Spleen (tissue), 11 donors: ENCODE measurements at regions not wholly inside any gene's neighbourhood (a gene's known extent, or its start where the extent isn't known, plus 50 kb on each side); places are given as distances from the start of the nearest gene placed in this dataset.

ENCODE experiments used
- DNase-seq: peaks from one replicate; pipeline ENCODE4 v3.0.0-alpha.2; 2020
- H3K27ac ChIP-seq, 8 donors: fragments of 200-600 bp; sonication (generic) in 7 of 8; 1 replicate in 4 of 8; 2 replicates in 4 of 8; pipeline versions ENCODE4 v1.5.0 to v1.8.0; 2016 to 2021; ENCODE audit warnings: inconsistent platforms in 4 of 8, mild to moderate bottlenecking in 4 of 8, moderate library complexity in 1 of 8
- H3K27me3 ChIP-seq, 7 donors: fragments of 200-600 bp; sonication (generic) in 6 of 7; replicated peaks in 1 of 7; 1 replicate in 4 of 7; 2 replicates in 3 of 7; pipeline versions ENCODE4 v1.5.0 to v1.8.0; 2016 to 2021; ENCODE audit warnings: inconsistent platforms in 3 of 7, mild to moderate bottlenecking in 1 of 7
- H3K36me3 ChIP-seq, 6 donors: fragments of 200-600 bp; sonication (generic) in 5 of 6; 1 replicate in 4 of 6; 2 replicates in 2 of 6; pipeline versions ENCODE4 v1.5.0 to v1.8.0; 2016 to 2021; ENCODE audit warnings: inconsistent platforms in 2 of 6
- H3K4me1 ChIP-seq, 6 donors: fragments of 200-600 bp; sonication (generic) in 5 of 6; 1 replicate in 3 of 6; 2 replicates in 3 of 6; pipeline versions ENCODE4 v1.5.0 to v1.8.0; 2016 to 2021; ENCODE audit warnings: inconsistent platforms in 3 of 6
- H3K4me3 ChIP-seq, 8 donors: fragments of 200-600 bp; sonication (generic) in 7 of 8; 1 replicate in 4 of 8; 2 replicates in 4 of 8; pipeline versions ENCODE4 v1.5.0 to v1.8.0; 2016 to 2021; ENCODE audit warnings: inconsistent platforms in 4 of 8, mild to moderate bottlenecking in 4 of 8, moderate library complexity in 2 of 8
- H3K9me3 ChIP-seq, 8 donors: fragments of 200-600 bp; sonication (generic) in 7 of 8; 1 replicate in 4 of 8; 2 replicates in 4 of 8; pipeline versions ENCODE4 v1.5.0 to v1.8.0; 2016 to 2021; ENCODE audit warnings: inconsistent platforms in 4 of 8
- CTCF ChIP-seq, 11 experiments: fragments of 200-600 bp in 7 of 11; fragments of 450-650 bp in 4 of 11; sonication (generic) in 4 of 11; IDR thresholded peaks in 8 of 11; conservative IDR thresholded peaks in 3 of 11; 1 replicate in 7 of 11; 2 replicates in 4 of 11; pipeline versions ENCODE4 v1.4.0 to v1.8.0; 2016 to 2021; ENCODE audit warnings: antibody characterized with exemption in 11 of 11, inconsistent platforms in 4 of 11, mild to moderate bottlenecking in 1 of 11
- POLR2A ChIP-seq, 3 donors: fragments of 450-650 bp; IDR thresholded peaks; one replicate each; pipeline ENCODE4 v1.5.1; 2017; ENCODE audit warnings: antibody characterized with exemption in 3 of 3, mild to moderate bottlenecking in 1 of 3
- POLR2AphosphoS5 ChIP-seq, 3 donors: sonication (generic); formaldehyde crosslinking; IDR thresholded peaks; one replicate each; pipeline ENCODE4 v1.5.1; 2017; ENCODE audit warnings: antibody characterized with exemption in 3 of 3
- WGBS, 5 donors: extraction: QIAGEN DNeasy Blood & Tissue Kit in 3 of 5; methylation state at CpG; one replicate each; pipeline versions ENCODE4 v1.1.5 to v1.1.7; 2013 to 2018; 5-methylcytosine and 5-hydroxymethylcytosine counted together
- intact Hi-C: fragments of 100-400 bp; cut with DNase I; formaldehyde crosslinking; loops from one replicate; pipeline ENCODE4 v1.15.0; 2023; ENCODE audit warnings: low total_unique reads
- donor health status: healthy with polysubstance abuse.
- donor health status: DM: no; HTN: no; CAD: no; lungs with moderate emphysema.
- donor health status: DM: no; HTN: no; CAD: no.
- donor health status: Bipolar disorder and iron deficiency.
- donor health status: healthy.
- donor health status: DM: no; HTN: no; CAD: no.
- donor health status: DM: yes; HTN: yes; CAD: no.

GRCh38 chr6:151740820-151741219 lies 66.7 kb upstream of the ESR1 start:
- H3K27me3 ChIP-seq = no peaks in the 10 kb centered on the region
- no peak for TF ChIP-seq POLR2A (IDR thresholded peaks at IDR 0.05)
- no peak for TF ChIP-seq CTCF (IDR thresholded peaks at IDR 0.05 in 8 of 11, conservative IDR thresholded peaks at IDR 0.05 in 3 of 11)
- no peak for TF ChIP-seq POLR2AphosphoS5 (IDR thresholded peaks at IDR 0.05)
- WGBS, 5 donors = 86 to 94% (median 92%) methylated on average over 4 of the region's 4 CpGs
- no peaks in the 10 kb centered on the region for H3K4me1 ChIP-seq
- peaks cover 0 to 1% (median 0%) of the 10 kb centered on the region in 8 donors for H3K9me3 ChIP-seq
- no peak for DNase-seq
- intact Hi-C loops = no loop called here
- H3K4me3 ChIP-seq = no peak overlapping the region
- no peak overlapping the region for H3K27ac ChIP-seq
- H3K36me3 ChIP-seq = no peaks in the 10 kb centered on the region

DNA sequence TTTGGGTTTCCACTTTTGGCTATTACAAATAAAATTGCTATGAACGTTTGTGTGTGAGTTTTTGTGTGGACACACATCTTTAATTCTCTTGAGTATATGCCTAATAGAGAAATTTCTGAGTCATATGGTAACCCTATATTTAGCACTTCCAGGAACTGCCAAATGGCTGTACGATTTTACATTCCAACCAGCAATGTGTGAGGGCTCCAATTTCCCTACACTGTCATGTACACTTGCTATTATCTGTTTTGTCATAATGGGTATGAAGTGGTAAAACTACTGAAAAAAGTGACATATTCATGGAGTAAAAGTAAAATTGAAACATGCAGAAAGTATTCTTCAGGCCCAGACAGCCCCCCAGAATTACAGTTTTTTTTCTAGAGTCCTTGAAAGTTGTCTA lies 59.6 kb upstream of the ESR1 start:
- intact Hi-C loops = no loop called here
- H3K36me3 ChIP-seq = no peaks in the 10 kb centered on the region
- no peaks in the 10 kb centered on the region for H3K27me3 ChIP-seq
- H3K4me1 ChIP-seq = no peaks in the 10 kb centered on the region
- peaks cover 0 to 4% (median 0%) of the 10 kb centered on the region in 8 donors for H3K9me3 ChIP-seq
- 50 to 65% (median 51%) methylated on average over 2 of the region's 2 CpGs for WGBS, 5 donors
- H3K4me3 ChIP-seq = no peak overlapping the region
- no peak for DNase-seq
- H3K27ac ChIP-seq = no peak overlapping the region
- no peak for TF ChIP-seq CTCF (IDR thresholded peaks at IDR 0.05 in 8 of 11, conservative IDR thresholded peaks at IDR 0.05 in 3 of 11)
- no peak for TF ChIP-seq POLR2AphosphoS5 (IDR thresholded peaks at IDR 0.05)
- TF ChIP-seq POLR2A (IDR thresholded peaks at IDR 0.05) = no peak

- Histone ChIP-seq H3K4me1 (no peaks in the 10 kb centered on the region), H3K27ac (no peak overlapping the region), H3K36me3 (no peaks in the 10 kb centered on the region), H3K9me3 (peaks cover 0 to 4% (median 0%) of the 10 kb centered on the region in 8 donors), H3K4me3 (no peak overlapping the region), H3K27me3 (no peaks in the 10 kb centered on the region)
- no peak for TF ChIP-seq CTCF (IDR thresholded peaks at IDR 0.05 in 8 of 11, conservative IDR thresholded peaks at IDR 0.05 in 3 of 11)
- no peak for TF ChIP-seq POLR2AphosphoS5 (IDR thresholded peaks at IDR 0.05)
- no peak for TF ChIP-seq POLR2A (IDR thresholded peaks at IDR 0.05)
- WGBS, 5 donors = 77 to 93% (median 83%) methylated on average over 2 of the region's 2 CpGs
- intact Hi-C loops = no loop called here
- no peak for DNase-seq
Observed at GRCh38 chr6:151749341-151749740, 58.1 kb upstream of the ESR1 start.

DNA sequence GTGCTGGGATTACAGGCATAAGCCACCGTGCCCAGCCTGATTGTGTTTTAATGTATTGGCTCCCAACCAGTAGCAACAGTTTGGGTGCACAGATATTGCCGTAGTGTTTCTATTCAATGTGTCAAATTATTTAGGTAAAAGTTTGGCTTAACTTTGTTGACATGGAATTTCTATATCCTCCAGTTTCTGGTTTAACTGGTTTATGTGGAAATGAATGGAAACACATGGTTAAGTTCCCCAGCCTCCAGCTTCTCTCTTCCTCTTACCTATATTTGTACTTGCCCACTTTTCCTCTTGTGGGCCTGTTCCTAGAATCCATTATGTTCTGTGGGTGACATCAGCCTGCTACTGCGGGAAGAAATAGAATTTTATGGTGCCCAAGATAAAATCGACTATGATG lies 53.9 kb upstream of the ESR1 start:
- intact Hi-C loops = no loop called here
- 90 to 96% (median 91%) methylated on average over 4 of the region's 4 CpGs for WGBS, 5 donors
- no peaks in the 10 kb centered on the region for H3K9me3 ChIP-seq
- H3K27ac ChIP-seq = no peak overlapping the region
- TF ChIP-seq CTCF (IDR thresholded peaks at IDR 0.05 in 8 of 11, conservative IDR thresholded peaks at IDR 0.05 in 3 of 11) (no peak), POLR2AphosphoS5 (IDR thresholded peaks at IDR 0.05) (no peak)
- peaks cover 0 to 14% (median 4%) of the 10 kb centered on the region in 6 donors for H3K4me1 ChIP-seq
- DNase-seq = no peak
- H3K4me3 ChIP-seq = no peak overlapping the region
- no peaks in the 10 kb centered on the region for H3K27me3 ChIP-seq
- H3K36me3 ChIP-seq = no peaks in the 10 kb centered on the region
